GM19238 (cell line): ENCODE measurements at regions not wholly inside any gene's neighbourhood (a gene's known extent, or its start where the extent isn't known, plus 50 kb on each side); places are given as distances from the start of the nearest gene placed in this dataset.
A peak's percentile ranks its signal among the peaks of the same experiment; 100 is the strongest.

ENCODE experiments used
- DNase-seq: peaks from one replicate; pipeline ENCODE4 v3.0.0; 2011; ENCODE audit warnings: low spot score; ENCODE audit not compliant: insufficient read length

- no peak for DNase-seq
Observed at GRCh38 chr18:77833807-77834206, 584.2 kb downstream of the GALR1 start.

DNA sequence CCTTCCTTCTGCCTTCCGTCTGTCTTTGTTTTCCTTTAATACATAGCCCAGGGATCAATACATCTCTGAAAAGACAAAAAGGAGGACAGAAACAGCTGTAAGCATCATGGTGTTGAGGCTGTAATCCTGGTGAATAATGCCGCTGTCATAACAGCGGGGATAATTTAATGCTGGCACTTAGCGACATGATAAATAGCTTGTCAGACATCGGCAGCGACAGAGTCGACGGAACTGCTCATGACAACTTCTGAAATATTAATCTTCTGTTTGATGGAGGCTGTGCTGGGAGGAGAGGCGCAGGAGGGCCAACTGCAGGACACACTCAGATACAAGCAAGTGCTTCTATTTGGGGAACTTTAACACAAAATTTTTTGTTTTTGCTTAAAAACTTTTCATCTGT, 602.2 kb downstream of the GALR1 start:
- DNase-seq: no peak

DNA sequence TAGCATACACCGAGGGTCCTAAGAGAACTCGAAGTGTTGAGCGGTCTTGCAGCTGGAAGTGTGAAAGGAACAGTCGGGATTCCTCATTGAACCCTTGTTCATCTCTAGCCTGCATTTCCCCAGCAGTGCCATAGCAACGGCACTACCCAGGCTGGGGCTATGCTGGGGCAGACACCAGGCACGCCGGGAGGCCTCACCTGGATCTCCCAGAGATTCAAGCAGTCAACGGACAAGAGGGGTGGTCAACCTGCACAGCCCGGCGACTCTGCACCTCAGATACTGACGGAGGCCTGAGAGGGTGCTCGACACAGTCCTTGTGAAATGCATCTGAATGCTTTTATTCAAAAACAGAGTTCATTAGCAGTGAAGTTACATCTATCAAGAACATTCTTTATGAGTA, 604.2 kb downstream of the GALR1 start:
- no peak for DNase-seq

DNA sequence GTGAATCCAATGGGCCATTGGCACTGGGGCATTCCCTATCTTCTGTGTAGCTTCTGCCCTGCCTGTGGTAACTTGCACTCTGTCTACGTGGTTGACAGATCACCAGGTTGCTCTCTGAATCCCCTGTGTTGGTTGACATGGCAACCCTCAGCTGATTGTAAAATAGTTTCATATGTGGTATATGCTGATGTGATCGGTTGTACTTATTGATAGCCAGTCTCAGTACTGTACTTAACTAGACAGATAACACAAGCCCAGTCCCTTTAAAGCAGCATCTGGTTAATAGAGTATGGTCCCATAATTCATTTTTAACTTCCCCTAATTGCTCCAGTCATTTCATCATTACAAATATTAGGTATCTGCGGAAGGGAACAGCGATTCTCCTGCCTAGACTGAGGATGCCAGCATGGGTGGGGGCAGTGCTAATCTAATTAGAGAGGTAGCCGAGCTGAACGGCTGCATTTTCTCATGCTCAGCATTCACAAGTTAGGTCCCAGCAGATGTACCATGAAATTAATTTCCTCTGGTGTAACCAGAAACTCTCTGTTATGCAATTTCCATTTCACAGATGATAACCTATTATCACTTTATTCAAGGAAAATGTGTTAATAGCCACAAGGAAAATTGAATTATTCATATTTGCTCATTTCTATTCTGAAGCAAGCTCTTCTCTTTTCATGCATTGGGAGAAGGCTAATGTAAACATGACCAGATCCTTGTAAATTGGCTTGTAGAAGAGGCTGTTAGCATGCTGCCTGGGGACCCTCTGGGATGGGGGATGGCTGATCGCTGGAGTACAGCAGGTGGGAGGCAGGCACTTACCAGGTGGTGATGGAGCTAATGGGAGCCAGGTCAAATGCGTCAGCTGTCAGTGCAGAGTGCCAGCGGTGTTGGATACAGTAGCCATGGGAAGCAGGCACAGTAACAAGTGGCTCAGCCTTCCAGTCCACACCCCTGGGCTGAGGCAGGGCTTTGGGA, 608.3 kb downstream of the GALR1 start:
- no peak for DNase-seq

- no peak for DNase-seq
Observed at GRCh38 chr18:77859634-77860033, 610.0 kb downstream of the GALR1 start.

- DNase-seq: no peak
Observed at GRCh38 chr18:77862066-77862757, 612.6 kb downstream of the GALR1 start.

- DNase-seq: no peak
Observed at GRCh38 chr18:77865853-77866252, 616.2 kb downstream of the GALR1 start.

GRCh38 chr18:77866351-77866750, 616.7 kb downstream of the GALR1 start:
- DNase-seq: no peak

DNA sequence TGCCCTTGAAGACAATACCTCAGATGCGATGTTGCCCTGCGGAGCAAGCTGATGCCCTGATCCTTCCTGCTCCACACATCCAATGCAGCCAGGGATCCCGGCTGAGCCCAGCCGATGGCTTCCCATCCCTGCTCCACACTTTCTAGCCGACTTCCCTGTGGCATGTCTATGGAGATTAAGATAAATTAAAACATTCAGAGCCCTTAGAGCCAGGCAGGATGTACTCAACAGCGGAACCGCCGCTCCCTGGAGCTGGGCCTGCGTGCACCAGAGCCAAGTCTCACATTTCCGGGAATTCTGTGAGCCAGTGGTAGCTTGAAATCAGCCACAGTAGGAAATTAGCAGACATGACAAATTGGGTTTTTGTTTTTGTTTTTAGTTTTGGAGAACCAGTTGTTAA, 620.6 kb downstream of the GALR1 start:
- DNase-seq: no peak

DNA sequence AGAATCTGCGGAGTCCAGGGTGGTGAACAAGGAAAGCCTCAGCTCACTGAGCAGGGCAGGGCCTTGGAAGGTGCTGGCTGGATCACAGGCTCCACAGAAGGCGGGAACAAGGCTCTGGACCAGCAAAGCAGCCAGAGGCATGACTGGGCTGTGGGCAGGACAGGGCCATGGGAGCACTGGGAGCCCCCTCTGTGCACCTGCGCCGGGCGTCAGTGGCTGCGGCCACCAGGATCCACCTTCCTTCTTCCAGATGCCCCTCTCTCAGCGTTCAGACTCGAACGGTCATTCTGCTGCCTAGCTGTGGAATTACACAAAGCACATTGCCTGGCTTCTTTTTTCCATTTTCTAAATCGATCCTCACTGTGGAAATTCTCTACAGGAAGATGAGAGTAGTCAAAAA, 621.2 kb downstream of the GALR1 start:
- no peak for DNase-seq

- DNase-seq: no peak
Observed at GRCh38 chr18:77872166-77872565, 622.5 kb downstream of the GALR1 start.

- no peak for DNase-seq
Observed at GRCh38 chr18:77876319-77876865, 626.7 kb downstream of the GALR1 start.

GRCh38 chr18:77879829-77880228, 630.2 kb downstream of the GALR1 start:
- DNase-seq: no peak

- no peak for DNase-seq
Observed at GRCh38 chr18:77884454-77884853, 634.8 kb downstream of the GALR1 start.

DNA sequence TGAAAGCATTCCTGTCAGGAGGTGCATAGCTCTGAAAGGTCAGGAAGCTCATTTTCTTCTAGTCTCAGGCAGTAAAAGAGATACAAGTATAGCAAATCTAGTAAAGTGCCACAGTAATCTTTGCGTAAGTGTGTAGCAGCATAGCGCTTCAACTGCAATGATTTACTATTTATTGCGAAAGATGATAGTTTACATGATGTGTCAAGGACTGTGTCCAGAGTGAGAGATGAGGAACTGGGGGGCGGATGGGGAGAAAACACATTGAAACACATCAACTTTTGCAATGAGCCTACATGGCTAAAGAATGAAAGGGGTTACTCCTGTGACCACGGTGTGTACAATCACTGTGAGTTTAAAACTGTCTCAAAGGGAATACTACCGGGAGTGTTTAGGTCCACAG, 644.4 kb downstream of the GALR1 start:
- DNase-seq: no peak

- DNase-seq: no peak
Observed at GRCh38 chr18:77895250-77895649, 645.6 kb downstream of the GALR1 start.

GRCh38 chr18:77896586-77897252, 647.1 kb downstream of the GALR1 start:
- DNase-seq: no peak

- DNase-seq: no peak
Observed at GRCh38 chr18:77897606-77898005, 648.0 kb downstream of the GALR1 start.

GRCh38 chr18:77899972-77900754, 650.5 kb downstream of the GALR1 start:
- peak; percentile 45 for DNase-seq

DNA sequence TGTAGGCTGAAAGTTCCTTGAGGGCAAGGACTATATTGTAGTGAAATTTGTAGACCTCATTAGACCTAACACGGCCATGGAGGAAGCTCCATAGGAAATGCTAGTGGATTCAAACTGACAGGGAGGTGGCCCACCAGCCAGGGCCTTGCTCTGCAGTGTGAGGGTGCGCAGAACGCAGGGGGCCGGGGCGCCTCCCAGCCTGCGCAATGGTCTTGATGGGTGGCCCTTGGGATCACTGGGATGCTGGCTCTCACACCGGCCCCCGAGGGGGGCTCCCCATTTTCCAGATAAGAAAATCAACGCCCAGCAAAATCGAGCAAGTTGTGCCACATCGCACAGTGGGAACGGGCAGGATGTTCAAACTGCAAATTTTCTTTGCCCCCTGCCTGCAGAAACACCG, 655.4 kb downstream of the GALR1 start:
- no peak for DNase-seq

DNA sequence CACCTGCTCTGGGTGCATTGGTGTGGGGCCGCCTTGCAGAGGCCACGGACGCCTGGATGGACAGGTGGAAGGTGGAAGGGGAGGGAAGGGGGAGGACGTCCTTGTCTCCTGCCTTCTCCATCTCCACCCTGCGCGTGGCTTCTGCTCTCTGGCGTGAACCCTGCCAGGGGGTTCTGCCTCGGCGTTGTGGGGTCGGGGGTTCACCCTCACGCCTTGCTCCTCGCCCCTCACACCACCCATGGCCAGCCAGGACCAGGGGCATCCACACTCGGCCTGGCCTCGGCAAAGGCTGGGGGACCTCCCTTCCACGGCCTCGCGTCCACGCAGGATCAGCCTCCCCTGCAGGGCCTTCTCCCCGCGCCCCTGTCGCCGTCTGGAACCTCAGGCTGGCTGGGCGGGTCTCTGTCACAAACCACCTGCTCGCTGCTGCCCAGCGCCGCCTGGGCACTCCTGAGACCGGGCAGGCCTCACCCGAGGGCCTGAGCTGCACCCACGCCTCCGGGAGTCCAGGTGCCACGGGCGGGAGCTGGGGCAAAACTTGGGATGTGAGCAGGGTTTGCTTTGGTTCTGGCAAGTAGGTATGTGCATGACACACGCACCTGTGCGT, 655.9 kb downstream of the GALR1 start:
- no peak for DNase-seq
